SH-SY5Y (cell line): ENCODE measurements at regions not wholly inside any gene's neighbourhood (a gene's known extent, or its start where the extent isn't known, plus 50 kb on each side); places are given as distances from the start of the nearest gene placed in this dataset.

Source experiments
- GATA2 ChIP-seq: IDR thresholded peaks from 2 replicates; pipeline ENCODE4 v1.6.1; 2011; ENCODE audit warnings: mild to moderate bottlenecking, low read depth, low read length
- GATA3 ChIP-seq: IDR thresholded peaks from 2 replicates; pipeline ENCODE4 v1.6.1; 2011; ENCODE audit warnings: low read depth, mild to moderate bottlenecking, low read length, moderate library complexity

GRCh38 chr6:67680297-67680932 lies 954.7 kb upstream of the ADGRB3 start:
- TF ChIP-seq GATA2 (no peak), GATA3 (no peak)
